GM12878 (cell line): ENCODE measurements at regions not wholly inside any gene's neighbourhood (a gene's known extent, or its start where the extent isn't known, plus 50 kb on each side); places are given as distances from the start of the nearest gene placed in this dataset.

ENCODE experiments used
- ATAC-seq: fragments of 200-7000 bp; cut with Tn5 transposase; 3 replicates; pipeline ENCODE4 v1.9.1; 2020; ENCODE audit warnings: mild to moderate bottlenecking, moderate library complexity
- BruUV-seq: library from RNA; stranded (reverse); fragments of 400-500 nt; replicated peaks from 2 replicates; lab custom pipeline; 2021; lab: Mats Ljungman, UMichigan
- CTCF ChIA-PET: fragments of 300-600 bp; sonication (Branson Sonifier 250); formaldehyde crosslinking; extraction: SDS; loops from one replicate; lab custom pipeline; 2021; ENCODE audit warnings: inconsistent platforms; lab: Yijun Ruan, JAX
- POLR2A ChIA-PET: fragments of 350-600 bp; formaldehyde crosslinking; extraction: SDS; loops from one replicate; lab custom pipeline; 2021; ENCODE audit warnings: inconsistent platforms; lab: Charles Lee
- RAD21 ChIA-PET: fragments of 300-600 bp; sonication (Branson Sonifier 250); formaldehyde crosslinking; loops from one replicate; lab custom pipeline; 2023; ENCODE audit warnings: antibody characterized with exemption; ENCODE audit not compliant: unreplicated experiment; lab: Charles Lee
- SMC1A ChIA-PET: fragments of 300-600 bp; sonication (Branson Sonifier 250); formaldehyde crosslinking; loops from one replicate; lab custom pipeline; 2023; ENCODE audit not compliant: unreplicated experiment, uncharacterized antibody; lab: Charles Lee
- DNase-seq: peaks from one replicate; pipeline ENCODE4 v3.0.0-alpha.2; 2011; ENCODE audit warnings: low read depth, low spot score
- FAIRE-seq: peaks from 3 replicates; lab custom pipeline; 2011; peaks lifted over from hg19 to GRCh38; lab: Jason Lieb, UNC
- H2AFZ ChIP-seq: 2 replicates; pipeline ENCODE4 v1.6.0; 2011; ENCODE audit warnings: low read depth, low read length, control low read depth; ENCODE audit not compliant: control insufficient read depth
- H3K27ac ChIP-seq: 2 replicates; pipeline ENCODE4 v1.5.1; 2011; ENCODE audit warnings: control low read depth; ENCODE audit not compliant: control insufficient read depth, insufficient read depth
- H3K27me3 ChIP-seq, 2 experiments: replicated peaks in 1 of 2; 2 replicates each; pipeline versions ENCODE4 v1.6.0 to v1.6.1; 2011; ENCODE audit warnings: low read length in 1 of 2; ENCODE audit not compliant: control insufficient read depth in 2 of 2, insufficient read depth in 2 of 2
- H3K36me3 ChIP-seq, 2 experiments: 2 replicates each; pipeline ENCODE4 v1.5.1; 2011; ENCODE audit warnings: low read length in 1 of 2; ENCODE audit not compliant: control insufficient read depth in 2 of 2, insufficient read depth in 2 of 2
- H3K4me1 ChIP-seq: 2 replicates; pipeline ENCODE4 v1.6.1; 2011; ENCODE audit warnings: mild to moderate bottlenecking, low read length, moderate library complexity, mixed read lengths; ENCODE audit not compliant: control insufficient read depth, insufficient read depth
- H3K4me2 ChIP-seq: 2 replicates; pipeline ENCODE4 v1.6.0; 2011; ENCODE audit warnings: control low read depth; ENCODE audit not compliant: control insufficient read depth, insufficient read depth
- H3K4me3 ChIP-seq: fragments of 200-600 bp; sonication (generic); 2 replicates; pipeline ENCODE4 v1.5.1; 2016
- H3K79me2 ChIP-seq: 2 replicates; pipeline ENCODE4 v1.6.0; 2011; ENCODE audit warnings: low read length; ENCODE audit not compliant: control insufficient read depth, insufficient read depth
- H3K9ac ChIP-seq: 2 replicates; pipeline ENCODE4 v1.8.0; 2011; ENCODE audit warnings: low read length, control low read depth, mixed read lengths; ENCODE audit not compliant: control insufficient read depth, insufficient read depth
- H3K9me3 ChIP-seq: replicated peaks from 3 replicates; pipeline ENCODE4 v1.5.1; 2011; ENCODE audit warnings: mild to moderate bottlenecking, low read length; ENCODE audit not compliant: control insufficient read depth, insufficient read depth
- H4K20me1 ChIP-seq: 2 replicates; pipeline ENCODE4 v1.6.0; 2011; ENCODE audit not compliant: control insufficient read depth, insufficient read depth
- CHD2 ChIP-seq: IDR thresholded peaks from 2 replicates; pipeline ENCODE4 v1.6.1; 2011; ENCODE audit warnings: low read depth, low read length, improper control_type of control experiment, borderline replicate concordance
- IRF4 ChIP-seq: IDR thresholded peaks from 2 replicates; pipeline ENCODE4 v1.6.1; 2011; ENCODE audit warnings: low read depth, low read length
- NBN ChIP-seq: fragments of 450-650 bp; IDR thresholded peaks from 2 replicates; pipeline ENCODE4 v1.6.1; 2016
- NFYA ChIP-seq: IDR thresholded peaks from 2 replicates; pipeline ENCODE4 v1.6.1; 2011; ENCODE audit warnings: low read depth, mild to moderate bottlenecking, low read length, improper control_type of control experiment, borderline replicate concordance
- NKRF ChIP-seq: fragments of 450-650 bp; conservative IDR thresholded peaks from 2 replicates; pipeline ENCODE4 v1.6.1; 2017; ENCODE audit warnings: mild to moderate bottlenecking, moderate library complexity
- RUNX3 ChIP-seq: IDR thresholded peaks from 2 replicates; pipeline ENCODE4 v1.6.1; 2012; ENCODE audit warnings: low read length, inconsistent platforms
- SMARCA5 ChIP-seq: fragments of 450-650 bp; IDR thresholded peaks from 2 replicates; pipeline ENCODE4 v1.6.1; 2017; ENCODE audit warnings: mild to moderate bottlenecking
- SMC3 ChIP-seq: IDR thresholded peaks from 2 replicates; pipeline ENCODE4 v1.6.1; 2011; ENCODE audit warnings: low read length, improper control_type of control experiment, borderline replicate concordance
- SREBF2 ChIP-seq: IDR thresholded peaks from 2 replicates; pipeline ENCODE4 v1.6.1; 2012; ENCODE audit warnings: mild to moderate bottlenecking, low read length
- TCF3 ChIP-seq: IDR thresholded peaks from 2 replicates; pipeline ENCODE4 v1.6.1; 2012; ENCODE audit warnings: low read depth, mild to moderate bottlenecking, low read length, borderline replicate concordance; ENCODE audit not compliant: insufficient read depth
- ZSCAN29 ChIP-seq: fragments of 450-650 bp; IDR thresholded peaks from 2 replicates; pipeline ENCODE4 v1.6.1; 2017; ENCODE audit warnings: mild to moderate bottlenecking, moderate library complexity
- in situ Hi-C: fragments of 300-500 bp; cut with MboI; formaldehyde crosslinking; loops from 9 replicates; pipeline ENCODE4 v1.14.3; 2018; ENCODE audit warnings: mixed read lengths
- intact Hi-C: fragments of 100-400 bp; cut with micrococcal nuclease; formaldehyde crosslinking; loops from one replicate; pipeline ENCODE4 v1.14.2; 2022; ENCODE audit not compliant: unreplicated experiment

- TF ChIP-seq NBN (no peak), ZSCAN29 (no peak)
- TF ChIP-seq, all 136 proteins: peak for 0
Measured at GRCh38 chr4:141502755-141503154, 133.6 kb upstream of the IL15 start (continued).

GRCh38 chr4:141503260-141503659 is 133.1 kb upstream of the IL15 start:
- ChIA-PET SMC1A (no interaction called here), POLR2A (no interaction called here), RAD21 (no interaction called here), CTCF (no interaction called here)
- intact Hi-C loops (no loop called here), in situ Hi-C loops (no loop called here)
- Histone ChIP-seq H2AFZ (no peak overlapping the region), H3K9me3 (no peaks in the 10 kb centered on the region), H3K4me3 (no peak overlapping the region), H4K20me1 (no peaks in the 10 kb centered on the region), H3K79me2 (no peaks in the 10 kb centered on the region), H3K4me2 (no peak overlapping the region), H3K36me3 (no peaks in the 10 kb centered on the region), H3K9ac (no peak overlapping the region), H3K27me3 (no peaks in the 10 kb centered on the region), H3K4me1 (no peaks in the 10 kb centered on the region), H3K27ac (no peak overlapping the region)
- DNase-seq (no peak), ATAC-seq (no peak), FAIRE-seq (no peak)
- TF ChIP-seq SMARCA5, result no peak
- no TSS peak for BruUV-seq

GRCh38 chr4:141511055-141511454 is 125.3 kb upstream of the IL15 start:
- ChIA-PET SMC1A (no interaction called here), POLR2A (no interaction called here), CTCF (no interaction called here), RAD21 (no interaction called here)
- no peak for TF ChIP-seq IRF4
- TF ChIP-seq TCF3, result no peak
- no peak for TF ChIP-seq SMC3
- no peak for TF ChIP-seq NKRF
- TF ChIP-seq CHD2, result no peak
- TF ChIP-seq RUNX3, result no peak
- no peak for TF ChIP-seq SREBF2
- no peak for TF ChIP-seq NFYA
- BruUV-seq, result no TSS peak
- H3K27me3 ChIP-seq, result no peaks in the 10 kb centered on the region
- ATAC-seq, result no peak
- no peak for DNase-seq
- H3K27ac ChIP-seq, result no peak overlapping the region
- FAIRE-seq, result no peak
- no peaks in the 10 kb centered on the region for H4K20me1 ChIP-seq
- in situ Hi-C loops, result no loop called here
- H3K79me2 ChIP-seq, result no peaks in the 10 kb centered on the region
- no peak overlapping the region for H3K4me3 ChIP-seq
- H3K36me3 ChIP-seq, result no peaks in the 10 kb centered on the region
- no peaks in the 10 kb centered on the region for H3K9me3 ChIP-seq
- intact Hi-C loops, result no loop called here
- no peak overlapping the region for H2AFZ ChIP-seq
- H3K9ac ChIP-seq, result no peak overlapping the region
- H3K4me2 ChIP-seq, result no peak overlapping the region
- H3K4me1 ChIP-seq, result no peaks in the 10 kb centered on the region
